H9 (cell line): ENCODE measurements at regions not wholly inside any gene's neighbourhood (a gene's known extent, or its start where the extent isn't known, plus 50 kb on each side); places are given as distances from the start of the nearest gene placed in this dataset.

Source experiments
- DNase-seq: peaks from one replicate; pipeline ENCODE4 v3.0.0-alpha.2; 2017
- H2AFZ ChIP-seq: one replicate; pipeline ENCODE4 v1.6.1; 2013; ENCODE audit warnings: mild to moderate bottlenecking, low read length, control low read depth, moderate library complexity
- H2AK5ac ChIP-seq: 2 replicates; pipeline ENCODE4 v1.6.1; 2013; ENCODE audit warnings: low read length, control low read depth, mixed read lengths; ENCODE audit not compliant: insufficient read length
- H2BK120ac ChIP-seq: one replicate; pipeline ENCODE4 v1.6.1; 2013; ENCODE audit warnings: low read depth, mild to moderate bottlenecking, low read length, control low read depth, inconsistent platforms; ENCODE audit not compliant: poor library complexity, severe bottlenecking
- H2BK12ac ChIP-seq: 2 replicates; pipeline ENCODE4 v1.6.1; 2013; ENCODE audit warnings: low read length, control low read depth, mixed read lengths, low read depth; ENCODE audit not compliant: insufficient read length
- H2BK15ac ChIP-seq: 2 replicates; pipeline ENCODE4 v1.6.1; 2013; ENCODE audit warnings: low read depth, low read length, control low read depth
- H2BK20ac ChIP-seq: one replicate; pipeline ENCODE4 v1.6.1; 2013; ENCODE audit warnings: low read depth, mild to moderate bottlenecking, low read length, control low read depth, inconsistent platforms; ENCODE audit not compliant: poor library complexity, severe bottlenecking
- H2BK5ac ChIP-seq: 2 replicates; pipeline ENCODE4 v1.6.1; 2013; ENCODE audit warnings: low read length, control low read depth, mixed read lengths; ENCODE audit not compliant: insufficient read length
- H3K14ac ChIP-seq: 2 replicates; pipeline ENCODE4 v1.6.1; 2013; ENCODE audit warnings: low read length, control low read depth; ENCODE audit not compliant: insufficient read depth
- H3K18ac ChIP-seq: 2 replicates; pipeline ENCODE4 v1.6.1; 2013; ENCODE audit warnings: low read depth, mild to moderate bottlenecking, mixed read lengths, low read length, control low read depth; ENCODE audit not compliant: insufficient read length
- H3K23ac ChIP-seq: 2 replicates; pipeline ENCODE4 v1.6.1; 2013; ENCODE audit warnings: low read length, control low read depth, mixed read lengths, low read depth; ENCODE audit not compliant: insufficient read length
- H3K23me2 ChIP-seq: 2 replicates; pipeline ENCODE4 v1.6.1; 2013; ENCODE audit warnings: low read depth, mild to moderate bottlenecking, mixed read lengths, low read length, control low read depth; ENCODE audit not compliant: insufficient read length, poor library complexity, severe bottlenecking
- H3K27ac ChIP-seq: 2 replicates; pipeline ENCODE4 v1.5.1; 2013; ENCODE audit warnings: low read length, control low read depth, mixed read lengths, low read depth; ENCODE audit not compliant: insufficient read length
- H3K27me3 ChIP-seq: 2 replicates; pipeline ENCODE4 v1.6.1; 2013; ENCODE audit warnings: low read length, control low read depth, inconsistent platforms; ENCODE audit not compliant: insufficient read depth
- H3K4ac ChIP-seq: 2 replicates; pipeline ENCODE4 v1.6.1; 2013; ENCODE audit warnings: low read depth, mild to moderate bottlenecking, control low read depth, inconsistent platforms, low read length, moderate library complexity
- H3K4me1 ChIP-seq: 2 replicates; pipeline ENCODE4 v1.6.1; 2013; ENCODE audit warnings: low read length, control low read depth, inconsistent platforms; ENCODE audit not compliant: insufficient read depth
- H3K4me2 ChIP-seq: 2 replicates; pipeline ENCODE4 v1.6.1; 2013; ENCODE audit warnings: low read length, control low read depth, mixed read lengths; ENCODE audit not compliant: insufficient read length, insufficient read depth
- H3K56ac ChIP-seq: 2 replicates; pipeline ENCODE4 v1.6.1; 2013; ENCODE audit warnings: low read depth, mild to moderate bottlenecking, mixed read lengths, low read length, control low read depth; ENCODE audit not compliant: insufficient read length
- H3K79me1 ChIP-seq: 2 replicates; pipeline ENCODE4 v1.6.1; 2013; ENCODE audit warnings: low read depth, mild to moderate bottlenecking, moderate library complexity, low read length, control low read depth, inconsistent platforms; ENCODE audit not compliant: insufficient read depth, poor library complexity, severe bottlenecking
- H3K79me2 ChIP-seq: 2 replicates; pipeline ENCODE4 v1.6.1; 2013; ENCODE audit warnings: low read length, control low read depth, inconsistent platforms; ENCODE audit not compliant: insufficient read depth
- H3K9ac ChIP-seq: 2 replicates; pipeline ENCODE4 v1.6.1; 2013; ENCODE audit warnings: low read length, control low read depth, mixed read lengths; ENCODE audit not compliant: insufficient read length; ENCODE audit errors: extremely low read depth
- H3K9me3 ChIP-seq: one replicate; pipeline ENCODE4 v1.6.1; 2013; ENCODE audit warnings: low read depth, low read length, inconsistent platforms; ENCODE audit not compliant: control insufficient read depth
- H3T11ph ChIP-seq: one replicate; pipeline ENCODE4 v1.6.1; 2013; ENCODE audit warnings: mild to moderate bottlenecking, low read length, control low read depth, inconsistent platforms
- H4K20me1 ChIP-seq: one replicate; pipeline ENCODE4 v1.6.1; 2013; ENCODE audit not compliant: control insufficient read depth, insufficient read length, insufficient read depth
- H4K5ac ChIP-seq: 2 replicates; pipeline ENCODE4 v1.6.1; 2013; ENCODE audit warnings: low read depth, mild to moderate bottlenecking, mixed read lengths, low read length, control low read depth; ENCODE audit not compliant: insufficient read length
- H4K8ac ChIP-seq: replicated peaks from 2 replicates; pipeline ENCODE4 v1.6.1; 2013; ENCODE audit warnings: low read length, control low read depth, mixed read lengths, low read depth; ENCODE audit not compliant: insufficient read length
- H4K91ac ChIP-seq: 2 replicates; pipeline ENCODE4 v1.6.1; 2013; ENCODE audit warnings: low read depth, mild to moderate bottlenecking, moderate library complexity, mixed read lengths, low read length, control low read depth; ENCODE audit not compliant: insufficient read length
- H3K27ac Mint-ChIP-seq, 3 experiments: 2 replicates in 2 of 3; 3 replicates in 1 of 3; pipeline ENCODE4 v1.8.0; 2020 to 2021; ENCODE audit warnings: mixed read lengths in 3 of 3, mild to moderate bottlenecking in 1 of 3, moderate library complexity in 1 of 3
- H3K27me3 Mint-ChIP-seq: 2 replicates; pipeline ENCODE4 v1.8.0; 2021; ENCODE audit warnings: low read depth, mild to moderate bottlenecking, moderate library complexity, mixed read lengths
- H3K36me3 Mint-ChIP-seq, 3 experiments: 2 replicates in 2 of 3; 3 replicates in 1 of 3; pipeline ENCODE4 v1.8.0; 2020 to 2021; ENCODE audit warnings: low read depth in 3 of 3, mixed read lengths in 3 of 3; ENCODE audit not compliant: insufficient read depth in 1 of 3
- H3K4me1 Mint-ChIP-seq, 2 experiments: 2 replicates each; pipeline ENCODE4 v1.8.0; 2020; ENCODE audit warnings: mixed read lengths in 2 of 2
- H3K4me3 Mint-ChIP-seq, 2 experiments: 2 replicates in 1 of 2; 3 replicates in 1 of 2; pipeline ENCODE4 v1.8.0; 2020 to 2021; ENCODE audit warnings: mild to moderate bottlenecking in 2 of 2, mixed read lengths in 2 of 2, moderate library complexity in 1 of 2
- H3K9me3 Mint-ChIP-seq, 2 experiments: 2 replicates in 1 of 2; 3 replicates in 1 of 2; pipeline ENCODE4 v1.8.0; 2020; ENCODE audit warnings: mild to moderate bottlenecking in 2 of 2, mixed read lengths in 2 of 2, moderate library complexity in 1 of 2
- WGBS: extraction: QIAGEN DNeasy Blood & Tissue Kit; methylation state at CpG from one replicate; pipeline ENCODE4 v1.1.7; 2013; ENCODE audit warnings: missing lambda C conversion rate, low lambda C conversion rate, mixed read lengths; ENCODE audit not compliant: insufficient read length; ENCODE audit errors: extremely low coverage; 5-methylcytosine and 5-hydroxymethylcytosine counted together
- TF ChIP-seq, protein P1 (sequence below): fragments of 200-600 bp; sonication (generic); conservative IDR thresholded peaks from 3 replicates; pipeline ENCODE4 v1.8.0; 2021; ENCODE audit warnings: antibody characterized with exemption, mild to moderate bottlenecking

DNA sequence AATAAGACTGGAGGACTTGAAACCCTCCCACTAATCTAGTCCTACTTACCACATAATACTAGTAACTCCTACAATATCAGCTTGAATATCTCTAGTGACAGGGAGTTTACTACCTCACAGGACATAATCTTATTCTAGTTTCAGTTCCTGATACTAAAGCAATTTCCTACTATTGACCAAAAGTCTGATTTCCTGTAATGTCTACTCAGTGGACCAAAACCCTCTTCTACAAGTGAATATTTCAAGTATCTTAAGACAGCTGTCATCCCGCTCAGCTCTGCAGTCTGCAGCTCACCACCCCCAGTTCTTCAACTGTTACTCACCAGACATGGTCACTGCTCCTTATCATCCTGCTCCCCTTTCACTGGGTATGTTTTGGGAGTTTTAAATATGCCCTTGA lies 70.8 kb upstream of the TMCC3 start:
- Histone ChIP-seq H3K27ac (no peak overlapping the region), H2AFZ (no peak overlapping the region), H2BK12ac (no peak overlapping the region), H3K4me1 (peaks cover 3% of the 10 kb centered on the region; the same call in 1 of the 2 replicates), H3T11ph (no peak overlapping the region), H3K4ac (no peak overlapping the region), H3K79me2 (no peaks in the 10 kb centered on the region), H4K20me1 (no peaks in the 10 kb centered on the region), H3K14ac (no peak overlapping the region), H3K23ac (no peak overlapping the region), H3K79me1 (no peaks in the 10 kb centered on the region), H3K56ac (no peak overlapping the region), H4K91ac (no peak overlapping the region), H4K8ac (no peak overlapping the region), H3K27me3 (no peaks in the 10 kb centered on the region), H2BK20ac (no peak overlapping the region), H2BK5ac (no peak overlapping the region), H3K9ac (no peak overlapping the region), H2AK5ac (no peak overlapping the region), H3K4me2 (no peak overlapping the region), H4K5ac (no peak overlapping the region), H3K18ac (no peak overlapping the region), H3K9me3 (no peaks in the 10 kb centered on the region), H2BK15ac (no peak overlapping the region), H3K23me2 (no peaks in the 10 kb centered on the region), H2BK120ac (no peak overlapping the region)
- no peak for DNase-seq
- Mint-ChIP-seq H3K27ac (no peak overlapping the region), H3K27me3 (no peaks in the 10 kb centered on the region), H3K4me1 (peaks cover 9 to 16% of the 10 kb centered on the region in 2 experiments), H3K36me3 (no peaks in the 10 kb centered on the region), H3K9me3 (no peaks in the 10 kb centered on the region; a peak in 1 of 5 replicates), H3K4me3 (no peak overlapping the region)
- WGBS = no CpG with 5 or more reads among the region's 1 CpG
- TF ChIP-seq, protein P1, sequence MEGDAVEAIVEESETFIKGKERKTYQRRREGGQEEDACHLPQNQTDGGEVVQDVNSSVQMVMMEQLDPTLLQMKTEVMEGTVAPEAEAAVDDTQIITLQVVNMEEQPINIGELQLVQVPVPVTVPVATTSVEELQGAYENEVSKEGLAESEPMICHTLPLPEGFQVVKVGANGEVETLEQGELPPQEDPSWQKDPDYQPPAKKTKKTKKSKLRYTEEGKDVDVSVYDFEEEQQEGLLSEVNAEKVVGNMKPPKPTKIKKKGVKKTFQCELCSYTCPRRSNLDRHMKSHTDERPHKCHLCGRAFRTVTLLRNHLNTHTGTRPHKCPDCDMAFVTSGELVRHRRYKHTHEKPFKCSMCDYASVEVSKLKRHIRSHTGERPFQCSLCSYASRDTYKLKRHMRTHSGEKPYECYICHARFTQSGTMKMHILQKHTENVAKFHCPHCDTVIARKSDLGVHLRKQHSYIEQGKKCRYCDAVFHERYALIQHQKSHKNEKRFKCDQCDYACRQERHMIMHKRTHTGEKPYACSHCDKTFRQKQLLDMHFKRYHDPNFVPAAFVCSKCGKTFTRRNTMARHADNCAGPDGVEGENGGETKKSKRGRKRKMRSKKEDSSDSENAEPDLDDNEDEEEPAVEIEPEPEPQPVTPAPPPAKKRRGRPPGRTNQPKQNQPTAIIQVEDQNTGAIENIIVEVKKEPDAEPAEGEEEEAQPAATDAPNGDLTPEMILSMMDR = no peak
